Endodermal cell (in vitro differentiated cells): ENCODE measurements at regions not wholly inside any gene's neighbourhood (a gene's known extent, or its start where the extent isn't known, plus 50 kb on each side); places are given as distances from the start of the nearest gene placed in this dataset.

Experiments
- DNase-seq: peaks from one replicate; pipeline ENCODE4 v3.0.0-alpha.2; 2017
- H3K27ac ChIP-seq: 2 replicates; pipeline ENCODE4 v1.5.1; 2013; ENCODE audit warnings: mild to moderate bottlenecking, low read depth, low read length, moderate library complexity
- H3K27me3 ChIP-seq: 2 replicates; pipeline ENCODE4 v1.6.1; 2013; ENCODE audit warnings: mild to moderate bottlenecking, low read length, moderate library complexity; ENCODE audit not compliant: insufficient read depth, control insufficient read depth, poor library complexity, severe bottlenecking
- H3K36me3 ChIP-seq: 2 replicates; pipeline ENCODE4 v1.7.0; 2013; ENCODE audit warnings: mild to moderate bottlenecking, low read length, moderate library complexity; ENCODE audit not compliant: control insufficient read depth, insufficient read depth
- H3K4me1 ChIP-seq: one replicate; pipeline ENCODE4 v1.7.0; 2013; ENCODE audit warnings: low read length; ENCODE audit not compliant: control insufficient read depth, insufficient read depth
- H3K4me3 ChIP-seq: 2 replicates; pipeline ENCODE4 v1.5.1; 2013; ENCODE audit warnings: mild to moderate bottlenecking, low read length, moderate library complexity
- H3K9ac ChIP-seq: 2 replicates; pipeline ENCODE4 v1.6.1; 2013; ENCODE audit warnings: mild to moderate bottlenecking, low read length, moderate library complexity; ENCODE audit not compliant: poor library complexity, severe bottlenecking; ENCODE audit errors: extremely low read depth
- H3K9me3 ChIP-seq: 2 replicates; pipeline ENCODE4 v1.6.1; 2013; ENCODE audit warnings: mild to moderate bottlenecking, low read length, moderate library complexity; ENCODE audit not compliant: control insufficient read depth
- H3K27ac Mint-ChIP-seq: 2 replicates; pipeline ENCODE4 v1.8.0; 2020; ENCODE audit warnings: mixed read lengths
- H3K27me3 Mint-ChIP-seq: 2 replicates; pipeline ENCODE4 v1.8.0; 2021; ENCODE audit warnings: mild to moderate bottlenecking, mixed read lengths; ENCODE audit not compliant: insufficient read depth
- H3K36me3 Mint-ChIP-seq: 2 replicates; pipeline ENCODE4 v1.8.0; 2020; ENCODE audit warnings: low read depth, mixed read lengths
- H3K4me1 Mint-ChIP-seq: 2 replicates; pipeline ENCODE4 v1.8.0; 2020; ENCODE audit warnings: mixed read lengths
- H3K4me3 Mint-ChIP-seq: 2 replicates; pipeline ENCODE4 v1.8.0; 2020; ENCODE audit warnings: mild to moderate bottlenecking, moderate library complexity, mixed read lengths
- H3K9me3 Mint-ChIP-seq: 2 replicates; pipeline ENCODE4 v1.8.0; 2020; ENCODE audit warnings: mild to moderate bottlenecking, mixed read lengths
- CTCF ChIP-seq: fragments of 200-600 bp; sonication (generic); conservative IDR thresholded peaks from 2 replicates; pipeline ENCODE4 v1.5.0; 2021; ENCODE audit warnings: antibody characterized with exemption, mild to moderate bottlenecking
- WGBS, 2 experiments: methylation state at CpG; one replicate each; pipeline versions ENCODE4 v1.1.5 to v1.1.7; 2013; ENCODE audit warnings: missing lambda C conversion rate in 2 of 2, mixed read lengths in 1 of 2; ENCODE audit not compliant: insufficient coverage in 1 of 2, insufficient read length in 1 of 2; 5-methylcytosine and 5-hydroxymethylcytosine counted together

- DNase-seq, result no peak
- no peaks in the 10 kb centered on the region for H3K36me3 Mint-ChIP-seq
- no peaks in the 10 kb centered on the region for H3K9me3 Mint-ChIP-seq
- TF ChIP-seq CTCF, result no peak
- no peaks in the 10 kb centered on the region for H3K27me3 ChIP-seq
- H3K27me3 Mint-ChIP-seq, result no peaks in the 10 kb centered on the region
- H3K4me3 ChIP-seq, result no peak overlapping the region
- H3K9ac ChIP-seq, result no peak overlapping the region
- H3K27ac ChIP-seq, result no peak overlapping the region
- H3K36me3 ChIP-seq, result no peaks in the 10 kb centered on the region
- no peaks in the 10 kb centered on the region for H3K4me1 ChIP-seq
- no peak overlapping the region for H3K27ac Mint-ChIP-seq
- 90 to 96% methylated on average over 8 to 10 of the region's 10 CpGs for WGBS, 2 experiments
- H3K9me3 ChIP-seq, result no peaks in the 10 kb centered on the region
- no peak overlapping the region for H3K4me3 Mint-ChIP-seq
- H3K4me1 Mint-ChIP-seq, result no peaks in the 10 kb centered on the region
These were observed 713.1 kb downstream of the HDGFL1 start for GRCh38 chr6:23282252-23283021.

GRCh38 chr6:23293653-23294052 is 724.3 kb downstream of the HDGFL1 start:
- no peaks in the 10 kb centered on the region for H3K36me3 ChIP-seq
- H3K4me3 ChIP-seq, result no peak overlapping the region
- DNase-seq, result no peak
- no peak overlapping the region for H3K9ac ChIP-seq
- Mint-ChIP-seq H3K4me3 (no peak overlapping the region), H3K27ac (no peak overlapping the region), H3K36me3 (no peaks in the 10 kb centered on the region), H3K9me3 (peaks cover 4% of the 10 kb centered on the region), H3K4me1 (no peaks in the 10 kb centered on the region), H3K27me3 (no peaks in the 10 kb centered on the region)
- WGBS, 2 experiments, result 80 to 86% methylated on average over 1 to 2 of the region's 3 CpGs
- TF ChIP-seq CTCF, result no peak
- H3K4me1 ChIP-seq, result no peaks in the 10 kb centered on the region
- H3K9me3 ChIP-seq, result no peaks in the 10 kb centered on the region
- H3K27me3 ChIP-seq, result no peaks in the 10 kb centered on the region
- no peak overlapping the region for H3K27ac ChIP-seq

GRCh38 chr6:23301556-23301955 is 732.2 kb downstream of the HDGFL1 start:
- Mint-ChIP-seq H3K4me3 (no peak overlapping the region), H3K4me1 (no peaks in the 10 kb centered on the region), H3K9me3 (peaks cover 13% of the 10 kb centered on the region), H3K36me3 (no peaks in the 10 kb centered on the region), H3K27me3 (no peaks in the 10 kb centered on the region), H3K27ac (no peak overlapping the region)
- TF ChIP-seq CTCF, result no peak
- Histone ChIP-seq H3K27ac (no peak overlapping the region), H3K4me1 (no peaks in the 10 kb centered on the region), H3K36me3 (no peaks in the 10 kb centered on the region), H3K9ac (no peak overlapping the region), H3K27me3 (no peaks in the 10 kb centered on the region), H3K4me3 (no peak overlapping the region), H3K9me3 (peaks cover 5% of the 10 kb centered on the region)
- DNase-seq, result no peak
